Spleen (tissue), 7 donors: ENCODE measurements at regions not wholly inside any gene's neighbourhood (a gene's known extent, or its start where the extent isn't known, plus 50 kb on each side); places are given as distances from the start of the nearest gene placed in this dataset.

ENCODE experiments used
- CTCF ChIP-seq, 11 experiments: fragments of 200-600 bp in 7 of 11; fragments of 450-650 bp in 4 of 11; sonication (generic) in 4 of 11; IDR thresholded peaks in 8 of 11; conservative IDR thresholded peaks in 3 of 11; 1 replicate in 7 of 11; 2 replicates in 4 of 11; pipeline versions ENCODE4 v1.4.0 to v1.8.0; 2016 to 2021; ENCODE audit warnings: antibody characterized with exemption in 11 of 11, inconsistent platforms in 4 of 11, mild to moderate bottlenecking in 1 of 11
- POLR2A ChIP-seq, 3 donors: fragments of 450-650 bp; IDR thresholded peaks; one replicate each; pipeline ENCODE4 v1.5.1; 2017; ENCODE audit warnings: antibody characterized with exemption in 3 of 3, mild to moderate bottlenecking in 1 of 3
- POLR2AphosphoS5 ChIP-seq, 3 donors: sonication (generic); formaldehyde crosslinking; IDR thresholded peaks; one replicate each; pipeline ENCODE4 v1.5.1; 2017; ENCODE audit warnings: antibody characterized with exemption in 3 of 3
- donor health status: DM: no; HTN: no; CAD: no; lungs with moderate emphysema.
- donor health status: DM: no; HTN: no; CAD: no.
- donor health status: DM: no; HTN: no; CAD: no.

DNA sequence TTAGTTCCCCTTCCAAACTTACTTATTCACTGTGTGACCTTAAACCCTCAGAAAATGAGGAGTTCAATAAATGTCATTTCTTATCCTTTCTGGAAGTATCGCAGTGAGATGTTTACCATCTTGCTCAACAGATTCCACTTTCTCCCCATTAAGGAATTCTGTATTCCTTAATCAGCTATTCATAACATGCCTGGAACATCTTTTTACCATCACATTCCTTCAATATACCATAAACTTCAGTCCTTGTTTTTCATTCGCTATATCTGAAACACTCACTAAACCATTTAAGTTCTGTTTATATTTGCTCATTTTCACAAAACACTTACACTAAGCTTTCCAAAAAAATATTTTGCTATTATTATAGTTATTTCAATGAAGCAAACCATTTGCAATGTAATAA is 1158.6 kb downstream of the CDH12 start:
- TF ChIP-seq CTCF (IDR thresholded peaks at IDR 0.05 in 8 of 11, conservative IDR thresholded peaks at IDR 0.05 in 3 of 11): no peak
- no peak for TF ChIP-seq POLR2A (IDR thresholded peaks at IDR 0.05)
- TF ChIP-seq POLR2AphosphoS5 (IDR thresholded peaks at IDR 0.05): no peak
